HG03064 (cell line): ENCODE measurements at regions not wholly inside any gene's neighbourhood (a gene's known extent, or its start where the extent isn't known, plus 50 kb on each side); places are given as distances from the start of the nearest gene placed in this dataset.
"Not testable (repeated sequence)": the region's sequence is repeated elsewhere in the genome, so short reads cannot be mapped to it uniquely, and the experiment has no call there.

ENCODE experiments used
- ATAC-seq: cut with Tn5 transposase; IDR thresholded peaks from one replicate; pipeline ENCODE4 v1.9.1; 2021; ENCODE audit warnings: low read depth; ENCODE audit not compliant: unreplicated experiment

GRCh38 chr7:131940621-131941165 is 384.3 kb upstream of the PODXL start:
- no peak for ATAC-seq

GRCh38 chr7:131938788-131939187 is 382.4 kb upstream of the PODXL start:
- ATAC-seq = not testable (repeated sequence)

- ATAC-seq = no peak
Measured at GRCh38 chr7:131937868-131938267, 381.4 kb upstream of the PODXL start.

- ATAC-seq = no peak
Measured at GRCh38 chr7:131935180-131935579, 378.8 kb upstream of the PODXL start.

- ATAC-seq = no peak
Measured at GRCh38 chr7:131934452-131934851, 378.0 kb upstream of the PODXL start.

- ATAC-seq = no peak
Measured at GRCh38 chr7:131933751-131934289, 377.4 kb upstream of the PODXL start.

- not testable (repeated sequence) for ATAC-seq
Measured at GRCh38 chr7:131933219-131933618, 376.8 kb upstream of the PODXL start.

GRCh38 chr7:131932271-131932670 is 375.8 kb upstream of the PODXL start:
- ATAC-seq = no peak

- no peak for ATAC-seq
Measured at GRCh38 chr7:131931370-131931769, 374.9 kb upstream of the PODXL start.

- ATAC-seq = no peak
Measured at GRCh38 chr7:131929632-131930031, 373.2 kb upstream of the PODXL start.

GRCh38 chr7:131927770-131928423 is 371.5 kb upstream of the PODXL start:
- ATAC-seq = no peak

GRCh38 chr7:131925636-131926035 is 369.2 kb upstream of the PODXL start:
- no peak for ATAC-seq

- no peak for ATAC-seq
Measured at GRCh38 chr7:131924857-131925256, 368.4 kb upstream of the PODXL start.

GRCh38 chr7:131922948-131923347 is 366.5 kb upstream of the PODXL start:
- not testable (repeated sequence) for ATAC-seq

GRCh38 chr7:131921016-131921415 is 364.6 kb upstream of the PODXL start:
- ATAC-seq = no peak

GRCh38 chr7:131919920-131920709 is 363.7 kb upstream of the PODXL start:
- no peak for ATAC-seq

GRCh38 chr7:131911112-131911511 is 354.7 kb upstream of the PODXL start:
- no peak for ATAC-seq

GRCh38 chr7:131909151-131909768 is 352.8 kb upstream of the PODXL start:
- ATAC-seq = no peak

- no peak for ATAC-seq
Measured at GRCh38 chr7:131908714-131909113, 352.3 kb upstream of the PODXL start.

GRCh38 chr7:131905471-131905973 is 349.1 kb upstream of the PODXL start:
- no peak for ATAC-seq

GRCh38 chr7:131904760-131905327 is 348.4 kb upstream of the PODXL start:
- ATAC-seq = no peak
